Thyroid gland (tissue), 4 donors: ENCODE measurements at regions not wholly inside any gene's neighbourhood (a gene's known extent, or its start where the extent isn't known, plus 50 kb on each side); places are given as distances from the start of the nearest gene placed in this dataset.

ENCODE experiments used
- POLR2A ChIP-seq, 2 donors: fragments of 450-650 bp; IDR thresholded peaks; one replicate each; pipeline ENCODE4 v1.6.1; 2017; ENCODE audit warnings: antibody characterized with exemption in 2 of 2, mild to moderate bottlenecking in 2 of 2, moderate library complexity in 1 of 2
- TF ChIP-seq, protein P1 (sequence below), 6 experiments: fragments of 200-600 bp in 3 of 6; fragments of 450-650 bp in 3 of 6; sonication (generic) in 3 of 6; IDR thresholded peaks; one replicate each; pipeline ENCODE4 v1.5.1; 2016 to 2019; ENCODE audit warnings: antibody characterized with exemption in 6 of 6, mild to moderate bottlenecking in 2 of 6, inconsistent platforms in 1 of 6, moderate library complexity in 1 of 6

DNA sequence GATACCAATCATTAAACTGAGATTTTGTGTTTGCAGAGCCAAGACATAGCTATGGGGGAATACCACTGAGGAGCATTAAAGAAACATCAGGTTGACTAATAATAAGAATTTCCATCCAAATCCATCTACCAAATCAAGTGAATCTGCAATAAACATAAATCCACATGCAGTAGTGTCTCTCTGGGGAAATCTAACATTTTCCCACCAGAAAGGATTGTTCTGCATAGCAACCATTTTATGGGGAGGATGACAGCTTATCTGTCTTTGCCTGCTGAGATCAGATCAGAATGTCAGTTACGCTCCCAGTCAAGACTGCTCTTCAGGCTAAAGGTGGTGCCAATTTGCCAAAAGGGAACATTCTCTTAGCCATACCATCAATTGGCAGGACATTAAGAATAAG is 1098.9 kb upstream of the CHAC2 start:
- no peak for TF ChIP-seq POLR2A (IDR thresholded peaks at IDR 0.05)
- TF ChIP-seq, protein P1, sequence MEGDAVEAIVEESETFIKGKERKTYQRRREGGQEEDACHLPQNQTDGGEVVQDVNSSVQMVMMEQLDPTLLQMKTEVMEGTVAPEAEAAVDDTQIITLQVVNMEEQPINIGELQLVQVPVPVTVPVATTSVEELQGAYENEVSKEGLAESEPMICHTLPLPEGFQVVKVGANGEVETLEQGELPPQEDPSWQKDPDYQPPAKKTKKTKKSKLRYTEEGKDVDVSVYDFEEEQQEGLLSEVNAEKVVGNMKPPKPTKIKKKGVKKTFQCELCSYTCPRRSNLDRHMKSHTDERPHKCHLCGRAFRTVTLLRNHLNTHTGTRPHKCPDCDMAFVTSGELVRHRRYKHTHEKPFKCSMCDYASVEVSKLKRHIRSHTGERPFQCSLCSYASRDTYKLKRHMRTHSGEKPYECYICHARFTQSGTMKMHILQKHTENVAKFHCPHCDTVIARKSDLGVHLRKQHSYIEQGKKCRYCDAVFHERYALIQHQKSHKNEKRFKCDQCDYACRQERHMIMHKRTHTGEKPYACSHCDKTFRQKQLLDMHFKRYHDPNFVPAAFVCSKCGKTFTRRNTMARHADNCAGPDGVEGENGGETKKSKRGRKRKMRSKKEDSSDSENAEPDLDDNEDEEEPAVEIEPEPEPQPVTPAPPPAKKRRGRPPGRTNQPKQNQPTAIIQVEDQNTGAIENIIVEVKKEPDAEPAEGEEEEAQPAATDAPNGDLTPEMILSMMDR (IDR thresholded peaks at IDR 0.05), result no peak
